A549 (cell line): ENCODE measurements at regions not wholly inside any gene's neighbourhood (a gene's known extent, or its start where the extent isn't known, plus 50 kb on each side); places are given as distances from the start of the nearest gene placed in this dataset.

Source experiments
- BHLHE40 ChIP-seq: IDR thresholded peaks from 2 replicates; pipeline ENCODE4 v1.6.1; 2012; ENCODE audit warnings: low read depth, low read length, inconsistent platforms
- CHD2 ChIP-seq: fragments of 150-350 bp; IDR thresholded peaks from 2 replicates; pipeline ENCODE4 v1.6.1; 2014; ENCODE audit warnings: low read length; ENCODE audit not compliant: partially characterized antibody
- CTCF ChIP-seq: fragments of >200 bp; sonication (Bioruptor Twin); formaldehyde crosslinking; IDR thresholded peaks from 3 replicates; pipeline ENCODE4 v1.5.1; 2016
- EP300 ChIP-seq, 2 experiments: fragments of >200 bp; sonication (Bioruptor Twin); formaldehyde crosslinking; IDR thresholded peaks; 2 replicates in 1 of 2; 3 replicates in 1 of 2; pipeline ENCODE4 v1.6.1; 2016 to 2017
- JUN ChIP-seq, 2 experiments: fragments of >200 bp; sonication (Bioruptor Twin); formaldehyde crosslinking; IDR thresholded peaks; 2 replicates in 1 of 2; 3 replicates in 1 of 2; pipeline ENCODE4 v1.6.1; 2016 to 2017
- JUNB ChIP-seq: fragments of >200 bp; sonication (Bioruptor Twin); formaldehyde crosslinking; IDR thresholded peaks from 2 replicates; pipeline ENCODE4 v1.6.1; 2016
- NR3C1 ChIP-seq: fragments of >200 bp; sonication (Bioruptor Twin); formaldehyde crosslinking; IDR thresholded peaks from 3 replicates; pipeline ENCODE4 v1.6.1; 2017
- POLR2A ChIP-seq: IDR thresholded peaks from 2 replicates; pipeline ENCODE4 v1.6.1; 2012; ENCODE audit warnings: mild to moderate bottlenecking, low read length
- RAD21 ChIP-seq, 2 experiments: fragments of >200 bp in 1 of 2; sonication (Bioruptor Twin) in 1 of 2; formaldehyde crosslinking in 1 of 2; IDR thresholded peaks in 1 of 2; conservative IDR thresholded peaks in 1 of 2; 2 replicates in 1 of 2; 3 replicates in 1 of 2; pipeline ENCODE4 v1.6.1; 2012 to 2018; ENCODE audit warnings: inconsistent platforms in 1 of 2
- RARB ChIP-seq: fragments of 250-450 bp; sonication (Bioruptor Pico); IDR thresholded peaks from 2 replicates; pipeline ENCODE4 v1.8.0; 2021; ENCODE audit warnings: mild to moderate bottlenecking, moderate library complexity
- RCOR1 ChIP-seq: fragments of 150-350 bp; IDR thresholded peaks from 2 replicates; pipeline ENCODE4 v1.6.1; 2014; ENCODE audit warnings: antibody characterized with exemption, low read length, low read depth
- SMC3 ChIP-seq: fragments of >200 bp; sonication (Bioruptor Twin); formaldehyde crosslinking; IDR thresholded peaks from 3 replicates; pipeline ENCODE4 v1.6.1; 2018; ENCODE audit warnings: inconsistent platforms
- ZC3H11A ChIP-seq: fragments of 450-650 bp; IDR thresholded peaks from 2 replicates; pipeline ENCODE4 v1.6.1; 2014; ENCODE audit warnings: antibody characterized with exemption, mild to moderate bottlenecking

GRCh38 chr2:49767316-49767715 is 613.0 kb upstream of the FSHR start:
- no peak for TF ChIP-seq JUNB
- TF ChIP-seq JUN (IDR thresholded peaks at IDR 0.05): no peak
- TF ChIP-seq EP300 (IDR thresholded peaks at IDR 0.05): no peak
- TF ChIP-seq CTCF: no peak
- TF ChIP-seq BHLHE40: no peak
- no peak for TF ChIP-seq RCOR1
- TF ChIP-seq SMC3: no peak
- TF ChIP-seq RAD21 (conservative IDR thresholded peaks at IDR 0.05 in 1 of 2, IDR thresholded peaks at IDR 0.05 in 1 of 2): no peak
- no peak for TF ChIP-seq ZC3H11A
- no peak for TF ChIP-seq NR3C1
- no peak for TF ChIP-seq POLR2A
- no peak for TF ChIP-seq RARB (CRISPR knock-in tag)
- TF ChIP-seq CHD2: no peak
